ENCODE measurements at regions not wholly inside any gene's neighbourhood (a gene's known extent, or its start where the extent isn't known, plus 50 kb on each side); places are given as distances from the start of the nearest gene placed in this dataset.

DNA sequence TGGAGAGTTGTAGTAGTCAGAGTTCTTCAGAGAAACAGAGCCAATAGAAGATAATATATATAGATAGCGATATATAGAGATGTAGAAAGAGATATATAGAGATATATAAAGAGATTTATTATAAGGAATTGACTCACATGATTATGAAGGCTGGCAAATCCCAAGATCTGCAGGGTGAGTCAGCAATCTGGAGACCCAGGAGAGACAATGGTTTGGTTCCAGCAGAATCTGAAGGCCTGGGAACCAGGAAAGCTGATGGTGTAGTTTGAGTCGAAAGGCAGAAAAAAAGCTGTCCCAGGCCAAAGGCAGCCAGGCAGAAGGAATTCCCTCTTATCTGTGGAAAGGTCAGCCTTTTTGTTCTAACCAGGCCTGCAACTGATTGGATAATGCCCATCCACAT is 194.1 kb downstream of the NUFIP1 start:
- POLR2A ChIA-PET, result no interaction called here
- Histone ChIP-seq H3K27me3 (ENCODE audit: control insufficient read depth in 1 of 2, insufficient read depth in 2 of 2, low read length in 2 of 2) (no peaks in the 10 kb centered on the region), H3K27ac (ENCODE audit: low read depth in 1 of 2, low read length in 2 of 2) (no peak overlapping the region), H3K4me3 (ENCODE audit: low read length) (no peak overlapping the region), H3K9me3 (ENCODE audit: control insufficient read depth in 1 of 2, insufficient read depth in 1 of 2, low read length in 2 of 2) (peaks cover 0 to 2% of the 10 kb centered on the region in 2 experiments), H3K36me3 (ENCODE audit: insufficient read depth, low read length) (no peaks in the 10 kb centered on the region), H3K4me1 (ENCODE audit: insufficient read depth, low read length) (no peaks in the 10 kb centered on the region)
- no peaks in the 10 kb centered on the region for H3K36me3 Mint-ChIP-seq (ENCODE audit: low read depth)
- DNase-seq, result no peak
- ATAC-seq (ENCODE audit: poor library complexity), result no peak
- TF ChIP-seq, protein P1, sequence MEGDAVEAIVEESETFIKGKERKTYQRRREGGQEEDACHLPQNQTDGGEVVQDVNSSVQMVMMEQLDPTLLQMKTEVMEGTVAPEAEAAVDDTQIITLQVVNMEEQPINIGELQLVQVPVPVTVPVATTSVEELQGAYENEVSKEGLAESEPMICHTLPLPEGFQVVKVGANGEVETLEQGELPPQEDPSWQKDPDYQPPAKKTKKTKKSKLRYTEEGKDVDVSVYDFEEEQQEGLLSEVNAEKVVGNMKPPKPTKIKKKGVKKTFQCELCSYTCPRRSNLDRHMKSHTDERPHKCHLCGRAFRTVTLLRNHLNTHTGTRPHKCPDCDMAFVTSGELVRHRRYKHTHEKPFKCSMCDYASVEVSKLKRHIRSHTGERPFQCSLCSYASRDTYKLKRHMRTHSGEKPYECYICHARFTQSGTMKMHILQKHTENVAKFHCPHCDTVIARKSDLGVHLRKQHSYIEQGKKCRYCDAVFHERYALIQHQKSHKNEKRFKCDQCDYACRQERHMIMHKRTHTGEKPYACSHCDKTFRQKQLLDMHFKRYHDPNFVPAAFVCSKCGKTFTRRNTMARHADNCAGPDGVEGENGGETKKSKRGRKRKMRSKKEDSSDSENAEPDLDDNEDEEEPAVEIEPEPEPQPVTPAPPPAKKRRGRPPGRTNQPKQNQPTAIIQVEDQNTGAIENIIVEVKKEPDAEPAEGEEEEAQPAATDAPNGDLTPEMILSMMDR (IDR thresholded peaks at IDR 0.05), result no peak
- no peaks in the 10 kb centered on the region for H3K27me3 Mint-ChIP-seq
- CTCF ChIA-PET, result no interaction called here
- no peaks in the 10 kb centered on the region for H3K4me1 Mint-ChIP-seq (ENCODE audit: low read depth)
- no peak overlapping the region for H3K27ac Mint-ChIP-seq
- no peaks in the 10 kb centered on the region for H3K9me3 Mint-ChIP-seq
- H3K4me3 Mint-ChIP-seq, result no peak overlapping the region
- intact Hi-C loops (cut with DNase I, micrococcal nuclease), result no loop called here

DNA sequence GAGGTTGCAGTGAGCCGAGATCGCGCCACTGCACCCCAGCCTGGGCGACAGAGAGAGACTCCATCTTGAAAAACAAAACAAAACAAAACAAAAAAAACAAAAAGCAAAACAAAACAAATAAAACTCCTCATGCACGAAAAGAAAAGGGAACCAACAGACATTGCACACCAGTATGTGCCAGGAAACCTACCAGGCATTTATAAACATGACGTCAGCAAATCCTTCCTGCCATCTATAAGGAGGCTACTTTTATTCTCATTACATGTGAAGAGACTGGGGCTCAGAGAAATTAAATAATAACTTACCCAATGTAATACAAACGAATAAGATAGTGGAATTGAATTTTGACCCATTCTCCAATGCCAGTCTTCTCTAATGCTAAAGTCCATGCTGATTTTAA is 197.2 kb downstream of the NUFIP1 start:
- Histone ChIP-seq H3K4me3 (ENCODE audit: low read length) (no peak overlapping the region), H3K4me1 (ENCODE audit: insufficient read depth, low read length) (no peaks in the 10 kb centered on the region), H3K9me3 (ENCODE audit: control insufficient read depth in 1 of 2, insufficient read depth in 1 of 2, low read length in 2 of 2) (peaks cover 0 to 8% of the 10 kb centered on the region in 2 experiments), H3K27ac (ENCODE audit: low read depth in 1 of 2, low read length in 2 of 2) (no peak overlapping the region), H3K36me3 (ENCODE audit: insufficient read depth, low read length) (no peaks in the 10 kb centered on the region), H3K27me3 (ENCODE audit: control insufficient read depth in 1 of 2, insufficient read depth in 2 of 2, low read length in 2 of 2) (no peaks in the 10 kb centered on the region)
- Mint-ChIP-seq H3K9me3 (no peaks in the 10 kb centered on the region), H3K27ac (no peak overlapping the region), H3K4me1 (ENCODE audit: low read depth) (no peaks in the 10 kb centered on the region), H3K4me3 (no peak overlapping the region), H3K27me3 (no peaks in the 10 kb centered on the region), H3K36me3 (ENCODE audit: low read depth) (no peaks in the 10 kb centered on the region)
- ChIA-PET CTCF (no interaction called here), POLR2A (no interaction called here)
- ATAC-seq (ENCODE audit: poor library complexity), result no peak
- no peak for DNase-seq
- TF ChIP-seq, protein P1 (IDR thresholded peaks at IDR 0.05), result no peak
- intact Hi-C loops (cut with DNase I, micrococcal nuclease), result no loop called here

DNA sequence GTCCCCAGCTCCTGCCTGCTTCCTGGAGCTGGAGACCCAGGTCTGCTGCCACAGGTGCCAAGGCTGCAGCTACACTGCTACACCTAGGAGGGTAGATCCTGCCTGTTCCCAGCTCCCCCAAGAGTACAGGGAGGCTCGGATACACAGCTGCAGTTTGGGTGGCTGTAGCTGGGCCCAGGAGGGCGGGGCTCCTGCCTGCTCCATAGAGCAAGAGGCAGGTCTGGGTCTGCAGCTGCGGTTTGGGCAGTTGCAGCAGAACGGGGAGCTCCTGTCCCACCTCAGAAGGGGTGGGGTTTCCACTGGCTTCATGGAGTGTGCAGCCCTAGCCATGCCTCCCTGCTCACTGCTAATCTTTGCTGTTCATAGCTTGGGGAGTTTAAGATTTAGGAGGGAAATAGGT is 199.0 kb downstream of the NUFIP1 start:
- Mint-ChIP-seq H3K4me3 (no peak overlapping the region), H3K27ac (no peak overlapping the region), H3K36me3 (ENCODE audit: low read depth) (no peaks in the 10 kb centered on the region), H3K4me1 (ENCODE audit: low read depth) (no peaks in the 10 kb centered on the region), H3K27me3 (no peaks in the 10 kb centered on the region), H3K9me3 (no peaks in the 10 kb centered on the region)
- H3K4me3 ChIP-seq (ENCODE audit: low read length), result no peak overlapping the region
- ChIA-PET POLR2A (no interaction called here), CTCF (interaction anchor here (0.6 kb wide), 1 partner anchor 157 kb away, joined by 3 read pairs; no protein-coding TSS in a partner anchor)
- H3K36me3 ChIP-seq (ENCODE audit: insufficient read depth, low read length), result no peaks in the 10 kb centered on the region
- no peak for ATAC-seq (ENCODE audit: poor library complexity)
- no peaks in the 10 kb centered on the region for H3K4me1 ChIP-seq (ENCODE audit: insufficient read depth, low read length)
- intact Hi-C loops (cut with DNase I, micrococcal nuclease), result no loop called here
- no peaks in the 10 kb centered on the region for H3K27me3 ChIP-seq (ENCODE audit: control insufficient read depth in 1 of 2, insufficient read depth in 2 of 2, low read length in 2 of 2)
- TF ChIP-seq, protein P1 (IDR thresholded peaks at IDR 0.05), result no peak
- peaks cover 0 to 8% of the 10 kb centered on the region in 2 experiments for H3K9me3 ChIP-seq (ENCODE audit: control insufficient read depth in 1 of 2, insufficient read depth in 1 of 2, low read length in 2 of 2)
- no peak overlapping the region for H3K27ac ChIP-seq (ENCODE audit: low read depth in 1 of 2, low read length in 2 of 2)
- DNase-seq, result no peak

Measured in CD4-positive, alpha-beta T cell (primary cell).